ENCODE measurements at regions not wholly inside any gene's neighbourhood (a gene's known extent, or its start where the extent isn't known, plus 50 kb on each side); places are given as distances from the start of the nearest gene placed in this dataset.

- DNase-seq (no peak), ATAC-seq (ENCODE audit: poor library complexity) (no peak)
- no peaks in the 10 kb centered on the region for H3K4me1 Mint-ChIP-seq (ENCODE audit: low read depth)
- H3K27me3 Mint-ChIP-seq = peaks cover 9% of the 10 kb centered on the region
- H3K4me1 ChIP-seq (ENCODE audit: insufficient read depth, low read length) = no peaks in the 10 kb centered on the region
- no peak overlapping the region for H3K27ac ChIP-seq (ENCODE audit: low read depth in 1 of 2, low read length in 2 of 2)
- no peak for TF ChIP-seq CTCF (IDR thresholded peaks at IDR 0.05)
- no peaks in the 10 kb centered on the region for H3K36me3 Mint-ChIP-seq (ENCODE audit: low read depth)
- no peaks in the 10 kb centered on the region for H3K9me3 Mint-ChIP-seq
- ChIA-PET CTCF (no interaction called here), POLR2A (no interaction called here)
- no peak overlapping the region for H3K4me3 ChIP-seq (ENCODE audit: low read length)
- no peak overlapping the region for H3K27ac Mint-ChIP-seq
- H3K4me3 Mint-ChIP-seq = no peak overlapping the region
- intact Hi-C loops (cut with DNase I, micrococcal nuclease) = no loop called here
- peaks cover 0 to 4% of the 10 kb centered on the region in 2 experiments for H3K27me3 ChIP-seq (ENCODE audit: control insufficient read depth in 1 of 2, insufficient read depth in 2 of 2, low read length in 2 of 2)
- no peaks in the 10 kb centered on the region for H3K9me3 ChIP-seq (ENCODE audit: control insufficient read depth in 1 of 2, insufficient read depth in 1 of 2, low read length in 2 of 2)
- H3K36me3 ChIP-seq (ENCODE audit: insufficient read depth, low read length) = no peaks in the 10 kb centered on the region
Measured at GRCh38 chr12:58433959-58434358, 486.3 kb downstream of the LRIG3 start.

GRCh38 chr12:58434726-58435125, 485.6 kb downstream of the LRIG3 start:
- H3K4me1 ChIP-seq (ENCODE audit: insufficient read depth, low read length) = no peaks in the 10 kb centered on the region
- peaks cover 16% of the 10 kb centered on the region for H3K27me3 Mint-ChIP-seq
- no peaks in the 10 kb centered on the region for H3K4me1 Mint-ChIP-seq (ENCODE audit: low read depth)
- H3K9me3 Mint-ChIP-seq = no peaks in the 10 kb centered on the region
- ChIA-PET CTCF (no interaction called here), POLR2A (no interaction called here)
- no peak overlapping the region for H3K27ac ChIP-seq (ENCODE audit: low read depth in 1 of 2, low read length in 2 of 2)
- H3K27ac Mint-ChIP-seq = no peak overlapping the region
- no peak for TF ChIP-seq CTCF (IDR thresholded peaks at IDR 0.05)
- no peaks in the 10 kb centered on the region for H3K36me3 ChIP-seq (ENCODE audit: insufficient read depth, low read length)
- H3K27me3 ChIP-seq (ENCODE audit: control insufficient read depth in 1 of 2, insufficient read depth in 2 of 2, low read length in 2 of 2) = peaks cover 0 to 4% of the 10 kb centered on the region in 2 experiments
- no peak for DNase-seq
- no peak overlapping the region for H3K4me3 Mint-ChIP-seq
- no peak for ATAC-seq (ENCODE audit: poor library complexity)
- no peak overlapping the region for H3K4me3 ChIP-seq (ENCODE audit: low read length)
- H3K9me3 ChIP-seq (ENCODE audit: control insufficient read depth in 1 of 2, insufficient read depth in 1 of 2, low read length in 2 of 2) = no peaks in the 10 kb centered on the region
- no peaks in the 10 kb centered on the region for H3K36me3 Mint-ChIP-seq (ENCODE audit: low read depth)
- intact Hi-C loops (cut with DNase I, micrococcal nuclease) = no loop called here

GRCh38 chr12:58435647-58436046, 484.7 kb downstream of the LRIG3 start:
- no peak for ATAC-seq (ENCODE audit: poor library complexity)
- Mint-ChIP-seq H3K9me3 (no peaks in the 10 kb centered on the region), H3K36me3 (ENCODE audit: low read depth) (no peaks in the 10 kb centered on the region), H3K27me3 (peaks cover 18% of the 10 kb centered on the region), H3K4me3 (no peak overlapping the region), H3K4me1 (ENCODE audit: low read depth) (no peaks in the 10 kb centered on the region), H3K27ac (no peak overlapping the region)
- intact Hi-C loops (cut with DNase I, micrococcal nuclease) = no loop called here
- Histone ChIP-seq H3K36me3 (ENCODE audit: insufficient read depth, low read length) (no peaks in the 10 kb centered on the region), H3K4me1 (ENCODE audit: insufficient read depth, low read length) (no peaks in the 10 kb centered on the region), H3K27ac (ENCODE audit: low read depth in 1 of 2, low read length in 2 of 2) (no peak overlapping the region), H3K27me3 (ENCODE audit: control insufficient read depth in 1 of 2, insufficient read depth in 2 of 2, low read length in 2 of 2) (peaks cover 0 to 4% of the 10 kb centered on the region in 2 experiments), H3K9me3 (ENCODE audit: control insufficient read depth in 1 of 2, insufficient read depth in 1 of 2, low read length in 2 of 2) (no peaks in the 10 kb centered on the region), H3K4me3 (ENCODE audit: low read length) (no peak overlapping the region)
- POLR2A ChIA-PET = no interaction called here
- DNase-seq = no peak
- TF ChIP-seq CTCF (IDR thresholded peaks at IDR 0.05) = no peak
- CTCF ChIA-PET = no interaction called here
